HG03039 (cell line): ENCODE measurements at regions not wholly inside any gene's neighbourhood (a gene's known extent, or its start where the extent isn't known, plus 50 kb on each side); places are given as distances from the start of the nearest gene placed in this dataset.
A peak's percentile ranks its signal among the peaks of the same experiment; 100 is the strongest.

Source experiments
- ATAC-seq: cut with Tn5 transposase; IDR thresholded peaks from one replicate; pipeline ENCODE4 v1.9.1; 2021; ENCODE audit warnings: mild to moderate bottlenecking, moderate library complexity; ENCODE audit not compliant: unreplicated experiment

DNA sequence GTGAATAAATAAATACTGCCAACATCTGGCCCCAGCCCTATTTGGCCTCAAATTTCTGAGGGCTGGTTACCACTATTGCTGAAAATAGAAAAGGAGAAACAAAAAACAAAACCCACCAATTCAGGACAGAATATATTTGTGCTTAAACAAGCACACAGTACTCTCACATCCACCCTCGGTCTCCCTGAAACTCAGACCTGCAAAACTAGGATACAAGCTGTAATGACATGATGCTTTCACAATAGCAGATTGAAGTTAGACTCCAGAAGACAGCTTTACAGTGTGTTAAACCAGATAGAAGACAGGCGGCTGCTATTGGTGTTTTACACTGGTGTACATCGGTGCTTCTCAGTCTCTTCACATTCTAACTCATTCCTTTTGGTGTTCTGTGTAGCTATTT is 214.9 kb upstream of the DMRT1 start:
- peak; percentile 59 for ATAC-seq

DNA sequence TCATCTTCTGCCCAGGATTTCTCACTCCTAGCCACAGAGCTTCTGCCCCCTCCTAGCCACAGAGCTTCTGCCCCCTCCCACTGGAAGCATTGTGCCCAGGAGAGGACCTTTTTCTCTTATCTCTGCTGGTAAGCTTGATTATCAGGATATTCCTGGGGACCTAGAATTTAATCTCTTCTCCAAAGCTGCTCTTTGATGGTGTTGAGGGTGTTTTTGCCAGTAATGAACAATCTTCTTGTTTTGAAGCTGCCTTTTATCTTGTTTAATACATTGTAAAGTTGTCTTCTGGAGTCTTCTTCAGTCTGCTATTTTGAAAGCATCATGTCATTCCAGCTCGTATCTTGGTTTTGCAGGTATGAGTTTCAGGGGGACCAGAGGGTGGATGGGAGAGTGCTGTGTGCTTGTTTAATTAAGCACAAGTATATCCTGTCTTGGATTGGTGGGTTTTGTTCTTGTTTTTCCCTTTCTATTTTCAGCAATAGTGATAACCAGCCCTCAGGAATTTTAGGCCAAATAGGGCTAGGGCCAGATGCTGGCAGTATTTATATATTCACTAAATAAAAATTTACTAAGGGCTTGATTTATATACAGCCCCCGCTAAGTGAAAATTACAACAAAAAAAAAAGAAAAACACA is 214.0 kb upstream of the DMRT1 start:
- no peak for ATAC-seq

DNA sequence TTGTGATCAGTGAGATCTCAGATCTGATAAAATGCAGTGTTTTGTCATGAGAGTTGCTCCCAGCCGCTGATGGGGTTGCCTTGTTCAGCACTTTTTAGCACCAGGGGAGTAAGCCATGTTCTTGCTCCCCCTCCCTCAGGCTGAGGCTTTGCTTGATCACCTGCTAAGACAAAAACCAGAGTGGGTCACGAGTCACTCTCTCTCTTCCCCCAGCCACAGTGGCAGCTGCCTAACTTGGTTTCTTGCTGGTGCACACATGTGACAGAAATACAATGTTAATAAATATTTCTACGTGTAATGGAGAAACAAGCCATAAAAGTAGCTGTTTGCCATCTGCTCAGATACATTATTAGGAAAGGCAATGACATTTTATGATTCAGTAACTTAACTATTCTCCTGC is 212.4 kb upstream of the DMRT1 start:
- no peak for ATAC-seq

DNA sequence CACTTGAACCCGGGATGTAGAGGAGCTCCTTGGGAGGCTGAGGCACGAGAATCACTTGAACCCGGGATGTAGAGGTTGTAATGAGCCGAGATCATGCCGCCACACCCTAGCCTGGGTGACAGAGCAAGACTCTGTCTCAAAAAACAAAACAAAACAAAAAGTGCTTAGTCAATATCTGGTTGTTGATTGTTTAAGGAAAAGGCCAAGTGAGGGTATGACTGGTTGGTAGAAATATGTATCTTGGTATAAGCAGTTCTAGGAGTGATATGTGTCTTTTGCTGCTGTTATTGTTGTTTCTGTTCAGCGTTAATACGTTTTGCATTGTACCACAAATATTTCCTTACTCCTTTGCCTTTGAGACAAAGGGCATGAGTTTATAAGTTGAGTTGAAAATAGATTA is 210.7 kb upstream of the DMRT1 start:
- ATAC-seq = no peak

DNA sequence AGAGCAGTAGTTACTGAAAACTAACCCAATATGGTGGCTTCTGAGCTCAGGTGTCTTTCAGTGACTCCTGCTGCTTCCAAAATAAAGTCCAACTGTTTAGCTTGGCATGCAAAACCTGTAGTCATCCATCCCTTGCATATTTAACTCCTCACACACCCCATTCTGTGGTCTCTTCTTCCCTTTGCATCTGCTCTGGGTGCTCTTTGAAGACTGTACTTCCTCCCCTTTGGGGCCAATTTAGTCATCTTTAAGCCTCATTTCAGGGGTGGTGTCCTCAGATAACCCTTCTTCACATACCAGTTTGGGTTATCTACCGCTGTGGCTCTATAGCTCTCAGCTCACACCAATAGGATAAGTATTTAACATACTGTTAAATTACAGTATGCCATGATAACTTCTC is 209.9 kb upstream of the DMRT1 start:
- ATAC-seq = no peak

DNA sequence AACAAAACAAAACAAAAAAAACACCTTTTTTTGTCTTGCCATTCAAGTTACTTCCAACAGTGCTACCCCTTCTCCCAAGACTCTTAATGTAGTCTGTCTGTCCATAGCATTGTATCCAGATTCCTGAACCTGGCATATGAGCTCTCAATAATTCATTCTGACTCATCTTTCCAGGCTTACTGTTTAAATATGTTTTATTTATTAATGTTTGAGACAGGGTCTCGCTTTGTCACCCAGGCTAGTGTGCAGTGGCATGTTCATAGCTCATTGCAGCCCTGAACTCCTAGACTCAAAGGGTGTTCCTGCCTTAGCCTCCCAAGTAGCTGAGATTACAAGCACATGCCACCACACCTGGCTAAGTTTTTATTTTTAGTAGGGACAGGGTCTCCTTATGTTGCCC is 208.0 kb upstream of the DMRT1 start:
- ATAC-seq = no peak

DNA sequence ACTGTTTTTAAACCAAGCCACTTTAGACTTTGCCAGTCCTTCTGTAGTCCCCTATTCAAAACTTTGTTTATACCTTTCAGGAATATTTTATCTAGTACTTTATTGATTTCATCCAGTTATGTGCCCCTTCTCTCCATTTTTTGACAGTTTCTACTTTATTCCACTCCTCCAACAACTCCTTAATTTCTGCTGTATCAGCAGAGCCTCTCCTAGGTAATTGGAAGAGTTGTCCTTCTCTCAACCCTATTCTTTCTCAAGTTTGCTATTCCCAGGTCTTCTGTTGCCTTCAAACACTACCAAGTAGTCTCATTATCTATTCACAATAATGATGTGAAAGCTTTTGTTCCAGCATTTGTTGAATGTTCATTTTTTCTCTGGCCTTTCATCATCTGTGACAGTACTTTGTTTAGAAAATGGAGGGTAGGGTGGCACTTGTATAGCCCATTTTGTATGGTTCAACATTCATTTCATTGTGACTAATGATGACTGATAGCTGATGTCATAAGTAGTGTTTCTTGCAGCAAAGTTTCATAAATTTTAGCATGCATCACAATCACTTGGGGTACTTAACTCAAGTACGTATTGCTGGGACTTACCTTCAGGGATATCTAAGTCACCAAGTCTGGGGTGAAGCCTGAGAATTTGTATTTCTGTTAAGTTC is 204.4 kb upstream of the DMRT1 start:
- no peak for ATAC-seq

DNA sequence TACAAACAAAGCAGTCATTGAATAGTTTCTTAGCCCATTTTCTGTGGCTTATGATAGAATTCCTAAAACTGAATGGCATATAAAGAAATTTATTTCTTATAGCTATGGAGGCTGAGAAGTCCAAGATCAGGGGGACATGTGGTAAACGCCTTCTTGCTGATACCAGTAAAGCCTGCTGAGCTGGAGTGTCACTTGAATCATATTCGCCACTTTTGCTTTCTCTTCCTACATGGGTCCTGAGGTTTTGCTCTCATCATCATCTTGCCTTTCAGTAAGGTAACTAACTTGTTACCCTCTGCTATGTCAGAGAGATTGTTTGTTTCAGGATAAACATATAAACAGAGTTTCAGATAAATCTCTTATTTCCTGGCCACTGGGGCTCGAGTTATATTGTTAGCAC is 203.3 kb upstream of the DMRT1 start:
- ATAC-seq = no peak

DNA sequence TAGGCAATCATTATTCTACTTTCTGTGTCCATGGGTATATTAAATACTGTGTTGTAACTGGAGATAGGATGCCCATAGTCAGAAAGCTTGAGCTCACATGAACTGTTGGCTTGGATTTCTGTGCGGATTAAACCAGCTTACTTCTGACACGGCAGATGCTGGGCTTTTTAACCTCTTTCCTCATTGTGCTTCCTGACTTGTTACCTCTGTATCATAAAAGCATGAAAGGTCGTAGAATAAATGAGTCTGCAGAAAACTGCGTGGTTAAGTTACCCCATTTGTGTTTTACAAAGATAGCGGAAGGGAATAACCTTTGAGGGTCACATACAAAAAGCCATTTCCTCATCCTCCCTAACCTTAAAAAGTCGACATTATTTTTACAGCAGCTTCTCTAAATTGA is 199.5 kb upstream of the DMRT1 start:
- ATAC-seq = no peak

DNA sequence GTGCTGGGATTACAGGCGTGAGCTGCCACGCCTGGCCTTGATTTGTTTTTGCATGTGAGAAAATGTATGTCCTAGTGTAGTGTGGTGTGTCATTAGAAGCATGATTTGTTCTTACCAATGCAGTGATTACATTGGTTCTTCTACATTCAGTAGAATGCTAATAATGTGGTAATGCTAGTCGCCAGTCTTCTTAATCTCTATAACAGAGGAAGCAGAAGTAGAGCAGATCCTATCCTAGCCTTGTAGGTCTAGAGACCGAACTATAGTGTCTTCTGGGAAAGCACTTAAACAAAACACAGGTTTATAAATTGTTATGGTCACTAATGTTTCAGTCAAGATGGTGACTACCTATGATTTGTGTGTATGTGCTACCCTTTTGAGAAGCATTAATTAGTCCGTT is 197.5 kb upstream of the DMRT1 start:
- ATAC-seq = no peak

DNA sequence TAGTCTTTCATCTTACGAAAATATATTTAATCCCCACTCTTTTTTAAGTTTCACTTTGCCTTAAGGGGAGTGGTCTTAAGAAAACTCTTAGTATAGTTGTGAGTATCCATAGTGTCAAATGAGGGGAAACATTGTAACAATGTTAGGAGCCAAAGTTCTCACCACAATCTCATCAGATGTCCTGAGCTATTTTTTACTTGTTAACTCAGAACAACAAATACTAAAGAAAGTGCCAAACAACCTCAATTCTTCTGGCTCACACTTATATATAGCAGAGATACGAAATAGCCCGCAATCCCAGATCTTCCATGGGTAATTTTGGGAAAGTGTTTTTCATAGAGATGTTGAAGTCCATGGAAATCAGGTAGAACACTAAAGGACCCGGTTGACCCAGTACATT is 194.0 kb upstream of the DMRT1 start:
- ATAC-seq = no peak

DNA sequence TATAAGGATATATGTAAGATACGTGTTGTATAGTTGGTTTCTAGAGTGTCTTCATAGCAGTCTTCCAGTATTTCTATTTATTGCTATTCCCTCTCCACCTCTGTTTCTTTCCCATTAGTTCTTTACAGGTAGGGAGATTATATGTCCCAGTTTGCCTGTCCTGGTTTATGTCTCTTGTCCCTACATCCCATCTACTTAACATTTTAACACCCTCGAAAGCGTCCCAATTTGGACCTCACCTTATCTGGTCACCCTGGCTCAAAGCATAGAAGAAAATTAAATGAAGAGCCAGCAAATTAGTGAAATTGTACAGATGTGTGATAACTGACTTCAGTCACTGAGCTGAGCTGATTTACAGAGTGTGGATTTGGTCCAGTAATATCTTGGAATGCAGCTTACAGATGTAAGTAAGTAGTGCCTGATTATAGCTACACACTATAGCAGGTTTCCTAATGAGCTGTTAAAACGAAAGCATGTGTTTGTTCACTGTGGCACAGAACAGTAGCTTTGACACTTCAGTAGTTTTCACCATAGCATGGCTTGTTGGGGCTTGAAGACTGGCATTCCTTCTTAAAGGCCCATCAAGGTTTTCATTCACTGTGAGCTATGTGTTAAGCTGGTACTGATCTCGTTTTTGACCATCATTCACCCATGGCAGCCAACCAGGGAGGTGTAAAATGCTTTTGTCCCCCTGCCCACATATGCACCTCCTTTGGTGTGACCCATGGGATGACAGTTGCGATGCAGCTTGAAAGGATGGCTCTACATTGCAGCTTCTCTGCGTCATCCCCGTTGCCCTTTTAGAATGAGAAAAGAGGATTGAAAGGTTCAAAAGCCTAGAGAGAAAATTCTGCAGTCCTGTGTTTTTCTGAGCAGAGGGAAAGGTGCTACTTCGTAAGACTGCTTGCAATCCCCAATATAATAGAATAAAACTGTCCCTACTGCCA is 192.1 kb upstream of the DMRT1 start:
- no peak for ATAC-seq

DNA sequence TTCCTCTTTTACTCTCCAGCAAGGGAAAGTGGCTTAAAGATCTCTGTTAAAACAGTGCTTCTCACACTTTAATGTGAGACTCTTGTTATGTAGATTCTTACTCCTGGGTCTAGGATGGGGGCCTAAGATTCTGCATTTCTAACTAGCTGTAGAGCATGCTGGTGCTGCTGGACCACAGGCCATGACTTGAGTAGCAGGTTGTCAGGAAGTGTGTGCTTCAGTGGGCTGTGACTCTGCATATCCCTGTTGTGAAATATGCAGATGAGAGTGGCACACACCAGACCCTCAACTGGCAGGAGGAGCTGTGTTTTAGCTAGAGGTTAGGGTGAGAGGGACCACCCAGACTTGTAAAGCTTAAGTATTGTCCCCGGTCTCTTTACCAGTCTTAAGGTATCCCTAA is 191.1 kb upstream of the DMRT1 start:
- ATAC-seq = no peak

DNA sequence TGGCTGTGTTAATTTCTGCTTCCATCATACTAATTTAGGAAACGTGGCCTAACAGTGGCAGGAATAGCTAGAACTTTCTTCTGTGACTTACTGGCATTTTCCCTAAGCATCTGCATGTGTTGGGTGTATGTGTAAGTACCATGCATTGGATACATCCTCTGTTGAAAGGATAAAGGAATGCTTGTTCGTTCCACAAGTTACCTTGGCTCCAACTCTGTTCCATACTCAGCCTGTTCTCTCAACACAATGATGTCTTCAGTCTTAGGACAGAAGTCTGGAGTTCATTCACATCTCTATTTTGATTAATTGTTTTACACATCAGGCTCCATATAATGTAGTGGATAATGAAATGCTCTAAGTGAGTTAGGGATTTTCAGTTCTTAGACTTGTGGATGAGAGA is 190.1 kb upstream of the DMRT1 start:
- no peak for ATAC-seq

DNA sequence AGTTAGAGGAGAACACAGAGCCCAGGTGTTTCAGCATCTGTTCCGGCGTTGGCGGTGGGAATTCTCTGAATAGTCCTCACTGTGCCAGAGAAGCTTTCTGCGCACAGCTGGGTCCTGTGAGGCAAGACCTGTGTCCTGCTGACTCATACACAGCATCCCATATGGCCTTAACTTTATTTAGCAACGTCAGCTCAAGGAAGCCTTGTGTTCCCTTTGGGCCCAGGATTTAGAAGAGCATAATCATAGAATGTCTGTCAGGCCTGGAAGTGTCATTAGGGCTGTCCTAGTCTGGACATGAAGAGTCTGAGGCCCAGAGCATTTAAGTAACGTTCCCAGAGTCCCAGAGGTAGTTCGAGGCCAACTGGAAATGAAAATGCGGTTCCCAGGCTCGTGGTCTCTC is 188.6 kb upstream of the DMRT1 start:
- ATAC-seq = no peak

DNA sequence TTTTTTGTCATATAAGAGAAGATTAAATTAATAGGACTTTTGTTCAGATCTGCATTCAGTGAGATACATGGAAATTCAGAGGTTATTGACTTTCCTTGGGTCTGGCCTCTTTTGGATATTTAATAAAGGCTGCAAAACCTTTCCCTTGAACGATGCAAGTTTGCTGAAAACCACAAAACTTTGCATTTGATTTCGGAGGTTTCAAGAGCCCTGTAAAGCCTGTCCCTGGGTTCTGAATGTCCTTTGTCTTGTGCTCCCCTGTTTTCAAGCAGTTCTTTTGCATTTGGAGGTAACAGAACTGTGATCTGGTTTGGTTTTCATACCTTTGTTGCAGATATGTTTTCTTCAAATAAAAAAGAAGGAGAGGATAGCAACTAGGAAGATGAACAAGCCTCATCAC is 188.1 kb upstream of the DMRT1 start:
- no peak for ATAC-seq

DNA sequence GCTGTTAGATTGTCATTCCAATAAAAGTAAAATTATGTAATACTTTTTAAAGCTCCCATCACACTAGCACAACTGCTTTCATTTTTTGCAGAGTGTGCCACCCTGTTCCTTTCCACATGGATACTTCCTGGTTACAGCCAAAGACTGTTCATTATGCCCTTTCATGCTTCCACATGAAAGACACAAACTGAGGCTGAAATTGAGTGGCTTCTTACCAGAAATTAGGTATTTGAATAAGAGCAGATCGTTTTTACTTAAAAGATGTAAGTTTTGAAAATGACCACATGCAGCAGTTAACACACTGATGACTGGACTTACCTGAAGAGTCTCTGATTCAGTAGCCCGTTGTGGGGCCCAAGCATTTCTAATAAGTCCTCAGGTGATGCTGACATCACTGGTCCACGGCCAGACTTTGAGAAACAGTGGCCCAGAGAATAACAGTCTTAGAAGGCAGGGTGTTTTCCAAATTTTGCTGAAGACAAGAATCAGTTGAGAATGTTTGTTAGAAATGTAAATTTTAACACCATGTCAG is 187.6 kb upstream of the DMRT1 start:
- ATAC-seq = no peak

DNA sequence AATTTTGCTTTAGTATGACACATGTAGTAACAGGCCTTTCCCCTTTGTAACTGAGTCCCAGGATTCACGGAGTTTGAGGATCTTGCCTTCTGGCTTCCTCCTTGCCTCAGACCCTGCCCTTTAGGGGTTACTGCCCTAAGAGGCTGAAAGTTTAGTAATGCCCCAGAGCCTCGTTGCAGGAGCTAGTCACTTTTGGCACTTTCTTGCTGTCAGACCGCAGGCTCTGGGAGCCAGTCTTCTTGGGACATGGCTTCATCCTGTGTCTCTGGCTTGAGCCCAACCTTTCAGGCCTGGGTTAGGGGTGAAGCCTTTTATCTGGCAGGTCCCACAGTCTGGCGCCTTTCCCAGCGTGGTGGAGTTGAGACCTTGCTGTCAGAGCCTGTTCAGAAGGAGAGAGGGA is 185.6 kb upstream of the DMRT1 start:
- ATAC-seq = no peak

DNA sequence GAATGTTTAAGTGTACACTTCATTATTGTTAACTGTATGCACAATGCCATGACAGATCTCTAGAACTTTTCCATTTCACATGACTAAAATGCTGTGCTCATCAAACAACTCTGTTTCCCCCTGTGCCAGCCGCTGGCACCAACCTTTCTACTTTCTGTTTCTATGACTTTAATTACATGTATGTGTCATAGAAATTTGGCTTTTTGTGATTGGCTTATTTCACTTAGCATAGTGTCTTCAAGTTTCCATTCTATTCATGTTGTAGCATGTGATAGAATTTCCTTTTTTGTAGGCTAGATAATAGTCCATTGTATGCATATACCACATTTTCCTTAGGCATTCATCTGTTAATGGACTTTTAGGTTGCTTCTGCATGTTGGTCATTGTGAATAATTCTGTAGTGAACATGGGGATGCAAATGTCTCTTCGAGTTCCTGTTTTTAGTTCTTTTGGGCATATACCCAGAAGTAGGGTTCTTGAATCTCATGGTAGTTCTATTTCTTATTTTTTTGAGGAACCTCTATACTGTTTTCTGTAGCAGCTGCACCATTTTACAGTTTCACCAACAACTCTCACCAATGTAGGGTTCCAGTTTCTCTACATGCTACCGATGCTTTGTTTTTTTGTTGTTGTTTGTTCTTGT is 184.4 kb upstream of the DMRT1 start:
- ATAC-seq = no peak

DNA sequence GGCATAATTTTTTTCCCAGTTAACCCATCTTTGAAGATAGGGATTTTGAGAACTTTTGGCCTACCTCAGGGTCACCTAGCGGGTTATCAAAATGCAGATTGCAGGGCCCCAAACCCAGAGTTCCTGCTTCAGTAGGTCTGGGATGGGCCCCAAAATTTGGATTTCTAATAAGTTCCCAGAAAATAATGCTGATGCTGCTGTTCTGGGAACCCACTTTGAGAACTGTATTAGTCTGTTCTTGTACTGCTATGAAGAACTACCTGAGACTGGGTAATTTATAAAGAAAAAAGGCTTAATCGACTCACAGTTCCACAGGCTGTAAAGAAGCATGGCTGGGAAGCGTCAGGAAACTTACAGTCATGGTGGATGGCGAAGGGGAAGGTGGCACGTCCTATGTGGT is 182.2 kb upstream of the DMRT1 start:
- ATAC-seq = no peak

DNA sequence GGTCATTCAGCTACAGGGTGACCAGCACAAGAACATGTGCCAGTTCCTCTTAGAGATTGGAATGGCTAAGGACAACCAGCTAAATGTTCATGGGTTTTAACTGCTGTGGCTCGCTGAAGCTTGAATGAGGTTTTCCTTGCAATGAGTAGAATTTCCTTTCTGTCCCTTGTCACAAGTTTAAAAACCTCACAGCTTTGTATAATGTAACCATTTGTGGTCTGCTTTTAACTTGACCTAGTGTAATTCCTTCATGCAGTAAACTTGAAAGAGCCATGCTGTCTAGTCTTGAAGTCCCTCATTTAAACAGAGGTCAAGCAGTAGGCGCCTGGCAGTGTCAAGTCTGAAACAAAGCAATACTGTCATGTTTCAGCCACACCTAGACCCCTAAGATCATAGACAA is 181.3 kb upstream of the DMRT1 start:
- no peak for ATAC-seq
